ENCODE measurements at regions not wholly inside any gene's neighbourhood (a gene's known extent, or its start where the extent isn't known, plus 50 kb on each side); places are given as distances from the start of the nearest gene placed in this dataset.

- no peak for TF ChIP-seq JUN (IDR thresholded peaks at IDR 0.05)
- TF ChIP-seq SMC3 (IDR thresholded peaks at IDR 0.05) = no peak
- TF ChIP-seq RFX5 (IDR thresholded peaks at IDR 0.05) = no peak
- TF ChIP-seq NFE2L2 (conservative IDR thresholded peaks at IDR 0.05; ENCODE audit: low read length) = no peak
- no peak for TF ChIP-seq ZFP36 (IDR thresholded peaks at IDR 0.05; ENCODE audit: borderline replicate concordance, partially characterized antibody)
- TF ChIP-seq ESRRA (IDR thresholded peaks at IDR 0.05; ENCODE audit: borderline replicate concordance, low read length) = no peak
- TF ChIP-seq FOSB (CRISPR knock-in tag; IDR thresholded peaks at IDR 0.05) = no peak
These were observed 366.0 kb upstream of the TRPC7 start (continued) for GRCh38 chr5:136731241-136731900.

DNA sequence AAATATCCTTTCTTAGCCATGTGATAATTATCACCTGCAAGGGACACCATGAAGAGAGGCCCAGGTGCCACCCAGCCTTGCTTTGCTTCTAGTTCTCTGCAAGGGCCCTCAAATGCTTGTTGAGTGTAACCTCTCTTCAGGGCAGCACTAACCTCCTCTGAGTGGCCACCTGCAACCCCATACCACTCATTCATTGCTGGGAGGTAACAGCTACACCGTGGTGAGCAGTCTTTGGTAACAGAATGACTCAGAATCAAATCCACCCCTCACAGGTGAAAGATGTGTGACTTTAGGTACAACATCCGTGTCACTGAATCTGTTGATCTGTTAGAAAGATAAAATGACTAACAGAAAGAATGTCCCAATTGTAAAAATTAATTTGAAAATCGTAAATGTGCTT is 365.1 kb upstream of the TRPC7 start:
- Histone ChIP-seq H3K9me3 (no peaks in the 10 kb centered on the region), H3K4me1 (peaks cover 23% of the 10 kb centered on the region; the same call in 2 of the 3 replicates), H3K27ac (peak overlapping the region in 1 of 2 experiments; percentile 68; a peak in 4 of 6 replicates), H3K4me3 (no peak overlapping the region), H3K4me2 (peak overlapping the region; percentile 40)
- WGBS (ENCODE audit: missing lambda C conversion rate) = 5% methylated on average over 3 of the region's 3 CpGs
- no peak for FAIRE-seq
- POLR2A ChIA-PET = no interaction called here
- TF ChIP-seq EHMT2 (IDR thresholded peaks at IDR 0.05; ENCODE audit: low read depth) = no peak
- no peak for TF ChIP-seq MAZ (IDR thresholded peaks at IDR 0.05; ENCODE audit: borderline replicate concordance, low read depth, low read length)
- no peak for TF ChIP-seq MYC (IDR thresholded peaks at IDR 0.05; ENCODE audit: borderline replicate concordance, low read length)
- ATAC-seq = peak; percentile 58 to 64; a peak in 5 of 6 replicates
- CTCF ChIA-PET = interaction anchor here (1.4 kb wide), 1 partner anchor 40 kb away, joined by 3 read pairs; no protein-coding TSS in a partner anchor
- DNase-seq (ENCODE audit: low read depth in 1 of 2, low spot score in 1 of 2) = no peak

DNA sequence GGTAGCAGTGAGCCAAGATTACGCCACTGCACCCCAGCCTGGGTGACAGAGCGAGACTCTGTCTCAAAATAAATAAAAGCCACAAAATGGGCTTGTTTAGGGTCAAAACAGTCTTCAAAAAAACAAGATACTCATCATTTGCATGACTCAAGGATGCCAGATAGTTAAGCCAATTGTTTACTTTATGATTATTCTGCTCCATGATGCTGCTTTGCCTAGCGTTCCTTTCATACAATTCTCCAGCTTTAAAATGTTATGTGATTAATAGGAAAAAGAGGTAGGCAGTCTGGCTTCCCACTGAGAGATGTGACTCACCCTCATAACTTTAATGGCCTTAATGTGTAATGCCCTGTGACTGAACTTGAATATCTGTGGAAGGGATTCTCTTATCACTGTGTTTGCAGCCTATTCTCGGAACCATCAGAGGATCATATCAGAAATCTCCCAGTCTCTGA is 364.6 kb upstream of the TRPC7 start:
- FAIRE-seq (no peak), ATAC-seq (peak; percentile 86 to 88), DNase-seq (ENCODE audit: low read depth in 1 of 2, low spot score in 1 of 2) (peak; percentile 28 to 75)
- Histone ChIP-seq H3K4me3 (no peak overlapping the region), H3K4me2 (peak overlapping the region; percentile 40), H3K4me1 (peaks cover 23% of the 10 kb centered on the region; the same call in 2 of the 3 replicates), H3K27ac (peak overlapping the region in 1 of 2 experiments; percentile 68; a peak in 4 of 6 replicates), H3K9me3 (no peaks in the 10 kb centered on the region)
- POLR2A ChIA-PET = interaction anchor here (0.6 kb wide), 1 partner anchor 102 kb away, joined by 4 read pairs; no protein-coding TSS in a partner anchor
- WGBS (ENCODE audit: missing lambda C conversion rate) = 15% methylated on average over 4 of the region's 4 CpGs
- TF ChIP-seq NPAS2 (CRISPR knock-in tag; IDR thresholded peaks at IDR 0.05; ENCODE audit: borderline replicate concordance) (no peak), GATA3 (IDR thresholded peaks at IDR 0.05; ENCODE audit: borderline replicate concordance) (peak; percentile 66; the same call in 1 of the 2 replicates), SMC3 (IDR thresholded peaks at IDR 0.05) (no peak), JUNB (IDR thresholded peaks at IDR 0.05) (peak; percentile 83), RAD21 (conservative IDR thresholded peaks at IDR 0.05 in 1 of 2, IDR thresholded peaks at IDR 0.05 in 1 of 2) (0 out of 5 replicates have a peak, but pooled peaks of 1 of the 2 experiments have one; percentile 8), MAX (IDR thresholded peaks at IDR 0.05) (0 out of 2 replicates have a peak, but pooled peaks have one; percentile 30), FOSL2 (IDR thresholded peaks at IDR 0.05) (peak; percentile 59), FOSL2 (CRISPR knock-in tag; IDR thresholded peaks at IDR 0.05) (peak; percentile 68), EHMT2 (IDR thresholded peaks at IDR 0.05; ENCODE audit: low read depth) (no peak), CEBPB (IDR thresholded peaks at IDR 0.05) (peak in 1 of 2 experiments; percentile 10; a peak in 1 of 4 replicates)
- TF ChIP-seq, protein P1, sequence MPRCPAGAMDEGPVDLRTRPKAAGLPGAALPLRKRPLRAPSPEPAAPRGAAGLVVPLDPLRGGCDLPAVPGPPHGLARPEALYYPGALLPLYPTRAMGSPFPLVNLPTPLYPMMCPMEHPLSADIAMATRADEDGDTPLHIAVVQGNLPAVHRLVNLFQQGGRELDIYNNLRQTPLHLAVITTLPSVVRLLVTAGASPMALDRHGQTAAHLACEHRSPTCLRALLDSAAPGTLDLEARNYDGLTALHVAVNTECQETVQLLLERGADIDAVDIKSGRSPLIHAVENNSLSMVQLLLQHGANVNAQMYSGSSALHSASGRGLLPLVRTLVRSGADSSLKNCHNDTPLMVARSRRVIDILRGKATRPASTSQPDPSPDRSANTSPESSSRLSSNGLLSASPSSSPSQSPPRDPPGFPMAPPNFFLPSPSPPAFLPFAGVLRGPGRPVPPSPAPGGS (IDR thresholded peaks at IDR 0.05) = no peak
- TF ChIP-seq, protein P2, sequence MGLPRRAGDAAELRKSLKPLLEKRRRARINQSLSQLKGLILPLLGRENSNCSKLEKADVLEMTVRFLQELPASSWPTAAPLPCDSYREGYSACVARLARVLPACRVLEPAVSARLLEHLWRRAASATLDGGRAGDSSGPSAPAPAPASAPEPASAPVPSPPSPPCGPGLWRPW (IDR thresholded peaks at IDR 0.05) = no peak
- CTCF ChIA-PET = interaction anchor here (1.2 kb wide), 1 partner anchor 40 kb away, joined by 3 read pairs; no protein-coding TSS in a partner anchor

GRCh38 chr5:136726506-136726905 is 361.2 kb upstream of the TRPC7 start:
- H3K27ac ChIP-seq = no peak overlapping the region
- H3K4me3 ChIP-seq = no peak overlapping the region
- H3K4me1 ChIP-seq = peaks cover 21% of the 10 kb centered on the region; the same call in 2 of the 3 replicates
- no peak overlapping the region for H3K4me2 ChIP-seq
- H3K9me3 ChIP-seq = no peaks in the 10 kb centered on the region
- POLR2A ChIA-PET = no interaction called here
- CTCF ChIA-PET = no interaction called here
- no peak for DNase-seq (ENCODE audit: low read depth in 1 of 2, low spot score in 1 of 2)
- WGBS (ENCODE audit: missing lambda C conversion rate) = 22% methylated on average over 2 of the region's 2 CpGs
- ATAC-seq = no peak
- TF ChIP-seq ZNF302 (CRISPR knock-in tag; IDR thresholded peaks at IDR 0.05) (no peak), KDM5A (IDR thresholded peaks at IDR 0.05) (no peak), FOXS1 (CRISPR knock-in tag; IDR thresholded peaks at IDR 0.05) (no peak), RFX5 (IDR thresholded peaks at IDR 0.05) (no peak), ELK1 (IDR thresholded peaks at IDR 0.05; ENCODE audit: low read depth, low read length) (no peak)
- TF ChIP-seq, protein P3, sequence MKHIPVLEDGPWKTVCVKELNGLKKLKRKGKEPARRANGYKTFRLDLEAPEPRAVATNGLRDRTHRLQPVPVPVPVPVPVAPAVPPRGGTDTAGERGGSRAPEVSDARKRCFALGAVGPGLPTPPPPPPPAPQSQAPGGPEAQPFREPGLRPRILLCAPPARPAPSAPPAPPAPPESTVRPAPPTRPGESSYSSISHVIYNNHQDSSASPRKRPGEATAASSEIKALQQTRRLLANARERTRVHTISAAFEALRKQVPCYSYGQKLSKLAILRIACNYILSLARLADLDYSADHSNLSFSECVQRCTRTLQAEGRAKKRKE (CRISPR knock-in tag; IDR thresholded peaks at IDR 0.05; ENCODE audit: low read depth) = no peak
- FAIRE-seq = no peak

Measured in A549 (cell line).